ENCODE measurements at regions not wholly inside any gene's neighbourhood (a gene's known extent, or its start where the extent isn't known, plus 50 kb on each side); places are given as distances from the start of the nearest gene placed in this dataset.

- TF ChIP-seq ZBTB33 (CRISPR knock-in tag; IDR thresholded peaks at IDR 0.05), result no peak
- TF ChIP-seq TOE1 (CRISPR knock-in tag; IDR thresholded peaks at IDR 0.05), result no peak
- TF ChIP-seq KAT7 (CRISPR knock-in tag; IDR thresholded peaks at IDR 0.05; ENCODE audit: borderline replicate concordance), result no peak
- TF ChIP-seq LBX2 (CRISPR knock-in tag; IDR thresholded peaks at IDR 0.05; ENCODE audit: borderline replicate concordance), result no peak
- peak; percentile 80 for TF ChIP-seq CTCF (CRISPR knock-in tag; IDR thresholded peaks at IDR 0.05)
- TF ChIP-seq HNRNPL (IDR thresholded peaks at IDR 0.05; ENCODE audit: low read depth, low read length), result no peak
- TF ChIP-seq HDAC6 (IDR thresholded peaks at IDR 0.05; ENCODE audit: low read depth, low read length), result no peak
- TF ChIP-seq KDM1A (CRISPR knock-in tag; IDR thresholded peaks at IDR 0.05), result no peak
- no peak for TF ChIP-seq HNF4G (IDR thresholded peaks at IDR 0.05; ENCODE audit: borderline replicate concordance, low read depth, low read length)
- no peak for TF ChIP-seq HNF4G (CRISPR knock-in tag; IDR thresholded peaks at IDR 0.05; ENCODE audit: borderline replicate concordance, low read depth)
- peak; percentile 61 for TF ChIP-seq SMC3 (IDR thresholded peaks at IDR 0.05; ENCODE audit: low read length)
These were observed 125.6 kb downstream of the NXNL2 start (continued) for GRCh38 chr9:88660611-88661010.
